ENCODE measurements at regions not wholly inside any gene's neighbourhood (a gene's known extent, or its start where the extent isn't known, plus 50 kb on each side); places are given as distances from the start of the nearest gene placed in this dataset.
"Not testable (repeated sequence)": the region's sequence is repeated elsewhere in the genome, so short reads cannot be mapped to it uniquely, and the experiment has no call there.

DNA sequence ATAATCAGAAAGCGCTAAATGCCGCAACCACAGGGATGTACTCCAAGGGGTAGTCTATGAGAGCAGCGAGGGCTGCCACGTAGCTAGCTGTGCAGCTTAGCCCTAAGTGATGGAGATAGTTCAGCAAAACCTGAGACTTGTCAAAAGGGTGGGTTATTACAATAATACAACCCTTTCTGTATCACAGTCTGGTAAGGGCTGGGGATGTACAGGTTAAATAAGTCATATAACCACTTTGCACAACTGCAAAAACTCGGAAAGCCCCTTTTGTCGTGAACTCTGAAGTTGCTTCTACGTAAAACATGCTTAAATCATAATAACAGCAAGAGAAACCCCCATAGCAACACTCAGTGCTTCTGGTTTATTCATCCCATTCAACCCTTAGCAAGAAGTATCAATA, 598.8 kb downstream of the SUCLG1 start:
- no peak for DNase-seq

DNA sequence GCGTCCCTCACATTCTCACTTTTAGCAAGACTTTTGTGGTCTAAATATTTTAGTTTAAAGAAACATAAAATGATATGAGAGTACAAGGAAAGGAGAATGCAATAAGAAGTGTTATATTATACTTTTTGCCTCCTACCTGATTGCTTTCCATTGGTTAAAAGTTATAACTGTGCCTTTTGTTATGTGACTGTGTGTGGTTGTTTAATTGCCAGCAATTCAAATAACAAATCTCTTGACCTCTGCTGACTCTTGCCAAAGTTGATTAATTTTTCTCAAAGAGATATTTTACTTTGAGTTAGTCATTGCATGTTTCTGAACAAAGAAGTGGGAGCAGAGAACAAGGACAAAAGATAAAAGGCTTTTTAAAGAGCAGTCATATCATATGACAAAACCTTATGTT, 599.5 kb downstream of the SUCLG1 start:
- no peak for DNase-seq

DNA sequence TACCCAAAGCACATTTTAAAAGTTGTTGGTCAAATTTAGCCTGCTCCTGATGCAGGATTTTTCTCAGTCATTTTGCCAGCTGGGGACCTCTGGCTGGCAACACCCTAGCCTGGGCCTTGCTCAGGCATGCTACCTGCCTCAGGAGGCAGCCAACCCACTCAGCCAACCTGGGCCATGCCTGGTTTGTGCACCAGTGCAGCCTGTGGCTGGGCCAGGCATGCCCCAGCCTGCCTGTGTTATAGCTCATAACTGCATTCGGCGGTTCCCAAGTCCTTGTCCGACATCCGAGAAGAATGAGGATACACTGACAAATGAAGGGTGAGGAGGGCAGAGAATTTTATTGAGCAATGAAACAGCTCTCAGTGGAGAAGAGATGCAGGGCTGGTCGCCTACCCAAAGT, 608.0 kb downstream of the SUCLG1 start:
- DNase-seq, result no peak

DNA sequence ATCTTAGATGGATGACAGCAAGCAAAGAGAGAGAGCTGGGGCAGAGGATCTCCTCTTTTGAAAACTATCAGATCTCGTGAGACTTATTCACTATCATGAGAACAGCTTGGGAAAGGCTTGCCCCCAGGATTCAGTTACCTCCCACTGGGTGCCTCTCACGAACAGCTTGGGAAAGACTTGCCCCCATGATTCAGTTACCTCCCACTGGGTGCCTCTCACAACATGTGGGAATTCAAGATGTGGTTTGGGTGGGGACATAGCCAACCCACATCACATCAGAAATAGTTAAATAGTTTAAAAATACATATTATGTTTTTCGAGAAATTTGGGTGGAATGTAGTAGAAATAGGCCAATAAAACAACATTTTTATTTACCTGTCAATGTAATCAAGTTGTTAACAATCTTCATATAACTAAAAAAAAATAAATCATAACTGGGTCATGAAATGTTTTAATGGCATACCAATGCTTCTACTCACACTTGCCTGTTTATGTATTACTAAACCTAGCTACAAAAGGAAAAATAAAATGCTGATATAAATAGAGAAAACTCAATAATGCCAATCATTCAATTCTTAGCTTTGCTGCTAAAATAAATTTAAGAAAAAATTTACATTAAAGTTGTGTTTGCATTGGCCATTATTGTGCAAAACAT, 608.9 kb downstream of the SUCLG1 start:
- DNase-seq, result no peak

DNA sequence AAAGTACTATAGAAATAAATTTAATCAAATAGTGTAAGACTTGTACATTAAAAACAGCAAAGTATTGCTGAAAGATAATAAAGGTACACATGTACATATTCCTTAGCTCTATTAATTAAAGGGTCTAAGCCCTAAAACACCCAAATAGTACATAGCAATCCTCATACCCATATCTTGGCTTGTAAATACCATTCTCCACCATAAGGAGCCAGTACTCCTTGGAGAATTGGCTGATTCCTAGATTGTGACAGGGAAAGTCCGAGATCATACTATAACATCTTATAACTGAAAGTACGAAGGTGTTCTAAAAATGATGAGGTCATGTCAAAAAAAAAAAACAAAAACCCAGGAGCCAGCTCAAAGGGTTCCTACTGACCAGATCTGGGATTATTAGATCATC, 614.6 kb downstream of the SUCLG1 start:
- no peak for DNase-seq

DNA sequence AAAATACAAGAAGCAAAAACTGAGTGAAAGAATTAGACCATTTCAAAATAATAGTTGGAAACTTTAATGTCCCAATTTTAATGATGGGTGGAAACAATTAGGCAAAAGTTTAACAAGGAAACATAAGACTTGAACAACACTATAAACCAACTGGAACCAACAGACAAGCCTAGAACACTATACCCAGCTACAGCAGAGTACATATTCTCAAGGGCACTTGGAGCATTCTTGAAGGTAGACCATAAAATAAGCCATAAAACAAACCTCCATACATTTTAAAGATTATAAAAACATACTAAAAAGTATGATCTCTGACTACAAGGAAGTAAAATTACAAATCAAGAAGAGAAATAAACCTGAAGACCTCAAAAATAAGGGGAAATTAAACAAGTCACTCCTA, 616.7 kb downstream of the SUCLG1 start:
- DNase-seq, result no peak

DNA sequence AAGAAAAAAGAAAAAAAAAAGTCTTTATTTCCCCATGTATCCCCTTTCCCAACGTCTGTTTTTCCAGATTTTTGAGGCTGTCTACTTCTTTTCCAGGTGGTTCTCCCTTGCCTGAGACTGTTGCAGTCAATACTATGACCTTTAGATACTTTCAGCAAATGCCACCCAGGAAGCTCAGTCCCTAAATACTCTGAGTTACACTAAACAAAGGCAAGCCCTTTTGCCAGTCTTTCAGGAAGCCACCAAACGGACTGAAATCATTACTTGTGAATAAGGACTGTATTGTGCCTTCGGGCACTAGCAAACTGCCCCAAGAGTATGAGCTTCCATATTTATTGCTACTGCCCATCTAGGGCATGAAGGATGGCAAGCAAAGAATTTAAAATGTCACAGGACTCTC, 621.3 kb downstream of the SUCLG1 start:
- DNase-seq, result no peak

DNA sequence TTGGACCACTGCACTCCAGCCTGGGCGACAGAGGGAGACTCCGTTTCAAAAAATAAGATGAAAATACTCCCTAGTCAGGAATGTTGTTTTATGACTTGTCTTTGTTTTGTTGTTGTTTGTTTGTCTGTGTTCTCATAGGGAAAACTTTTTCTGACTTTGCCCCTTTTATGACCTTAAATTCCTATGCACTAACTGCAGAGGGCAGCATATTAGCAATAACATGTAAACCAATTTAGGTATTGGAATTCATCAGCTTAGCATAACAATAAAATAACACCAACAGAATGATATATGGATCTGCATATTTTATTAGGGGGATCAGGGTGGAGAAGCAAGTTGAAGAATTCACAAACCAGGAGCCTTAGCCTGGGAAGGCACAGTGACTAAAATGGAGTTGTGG, 631.5 kb downstream of the SUCLG1 start:
- DNase-seq, result no peak

DNA sequence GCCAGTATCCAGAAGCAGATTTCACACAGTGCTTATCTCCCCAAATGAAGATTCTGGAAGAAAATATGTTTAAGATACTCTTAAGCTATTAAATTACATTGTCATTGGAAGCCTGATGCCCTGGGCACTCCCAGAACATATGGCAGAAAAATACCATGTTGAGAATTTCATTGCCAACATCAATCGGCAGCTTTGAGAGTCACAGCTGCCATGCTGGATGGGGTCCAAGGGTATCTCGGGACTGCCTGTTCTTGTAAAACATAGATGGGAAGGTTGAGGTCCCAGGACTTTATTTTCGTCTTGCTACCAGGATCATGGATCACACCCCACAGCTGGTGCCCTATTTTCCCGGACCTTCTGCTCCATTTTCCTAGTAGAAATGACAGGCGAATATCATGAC, 632.5 kb downstream of the SUCLG1 start:
- DNase-seq, result no peak

DNA sequence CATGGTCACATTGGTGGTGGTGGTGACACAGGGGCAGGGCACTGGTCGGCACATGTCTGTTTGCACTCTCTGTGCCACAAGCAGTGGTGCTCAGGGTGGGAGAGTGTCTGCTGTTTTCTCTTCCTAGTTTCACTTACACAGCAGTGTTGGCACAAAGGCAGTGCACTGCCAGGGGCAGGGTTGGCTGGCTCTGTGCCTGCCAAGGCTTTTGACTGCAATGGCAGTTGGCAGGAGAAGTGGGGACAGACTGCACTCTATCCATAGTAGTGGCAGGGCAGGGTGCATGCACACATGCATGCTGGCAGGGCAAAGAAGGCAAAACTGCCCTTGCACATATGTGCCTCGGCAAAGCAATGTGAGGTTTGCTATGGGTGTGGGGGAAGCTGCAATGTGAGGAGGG, 635.9 kb downstream of the SUCLG1 start:
- DNase-seq, result no peak

DNA sequence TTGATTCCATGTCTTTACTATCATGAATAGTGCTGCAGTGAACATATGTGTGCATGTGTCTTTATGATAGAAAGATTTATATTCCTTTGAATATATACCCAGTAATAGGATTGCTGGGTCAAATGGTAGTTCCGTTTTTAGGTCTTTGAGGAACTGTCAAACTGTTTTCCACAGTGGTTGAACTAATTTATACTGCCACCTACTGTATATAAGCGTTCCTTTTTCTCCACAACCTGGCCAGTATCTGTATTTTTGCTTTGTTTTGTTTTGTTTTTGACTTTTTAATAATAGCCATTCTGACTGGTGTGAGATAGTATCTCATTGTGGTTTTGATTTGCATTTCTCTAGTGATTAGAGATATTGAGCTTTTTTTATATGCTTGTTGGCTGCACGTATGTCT, 641.6 kb downstream of the SUCLG1 start:
- no peak for DNase-seq

DNA sequence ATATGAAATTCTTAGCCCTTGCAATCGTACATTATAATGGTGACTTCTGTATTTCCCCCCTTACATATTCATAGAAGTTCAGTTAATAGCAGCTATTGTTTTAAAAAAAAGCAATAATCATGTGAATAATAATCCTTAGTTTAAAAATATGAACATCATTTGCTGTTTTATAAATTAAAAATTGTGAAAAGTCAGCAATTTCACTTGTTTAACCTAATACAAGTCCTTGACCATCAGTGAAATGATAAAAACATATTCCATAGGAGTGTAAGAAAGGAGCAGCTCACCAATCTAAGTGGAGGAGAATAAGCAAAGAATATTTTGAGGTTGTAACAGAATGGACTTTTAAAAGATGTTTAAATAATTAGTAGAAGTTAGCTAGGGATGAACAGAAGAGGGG, 650.2 kb downstream of the SUCLG1 start:
- DNase-seq, result no peak

DNA sequence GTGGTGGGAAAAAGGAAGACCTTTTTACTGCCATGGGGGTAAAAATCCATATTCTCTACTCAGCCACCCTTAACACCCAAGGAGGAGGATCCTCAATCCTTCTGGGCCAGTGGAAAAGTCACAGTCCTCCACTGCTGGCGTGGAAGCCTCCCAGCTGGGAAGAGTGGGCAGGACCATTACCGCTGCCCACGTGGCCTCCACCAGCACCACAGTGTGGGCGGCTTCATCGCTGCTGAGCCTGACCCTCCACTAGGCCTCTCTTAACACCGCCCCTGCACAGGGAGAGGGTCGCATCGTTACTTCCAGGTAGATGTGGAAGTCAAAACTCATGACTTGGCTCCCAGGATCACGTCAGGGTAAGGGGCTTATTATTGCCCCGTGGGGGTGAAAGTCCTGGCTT, 656.5 kb downstream of the SUCLG1 start:
- DNase-seq, result no peak

DNA sequence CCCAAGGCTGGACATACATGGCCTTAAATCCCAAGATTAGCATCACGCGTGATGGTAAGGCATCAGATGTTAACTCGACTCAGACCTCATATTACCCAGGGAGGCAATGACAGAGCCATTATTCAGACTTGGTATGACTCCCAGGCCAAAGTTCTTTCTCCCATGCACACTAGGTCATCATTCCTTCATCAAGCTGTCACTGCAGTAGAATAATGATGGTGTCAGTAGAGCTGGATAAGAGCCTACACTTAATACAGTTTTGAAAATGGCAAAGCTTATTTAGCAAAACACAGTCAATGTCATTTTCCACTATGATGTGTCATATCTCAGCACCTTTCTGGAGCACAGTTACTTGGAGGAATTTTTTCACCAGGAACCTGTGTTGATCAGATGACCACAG, 663.3 kb downstream of the SUCLG1 start:
- DNase-seq, result no peak

DNA sequence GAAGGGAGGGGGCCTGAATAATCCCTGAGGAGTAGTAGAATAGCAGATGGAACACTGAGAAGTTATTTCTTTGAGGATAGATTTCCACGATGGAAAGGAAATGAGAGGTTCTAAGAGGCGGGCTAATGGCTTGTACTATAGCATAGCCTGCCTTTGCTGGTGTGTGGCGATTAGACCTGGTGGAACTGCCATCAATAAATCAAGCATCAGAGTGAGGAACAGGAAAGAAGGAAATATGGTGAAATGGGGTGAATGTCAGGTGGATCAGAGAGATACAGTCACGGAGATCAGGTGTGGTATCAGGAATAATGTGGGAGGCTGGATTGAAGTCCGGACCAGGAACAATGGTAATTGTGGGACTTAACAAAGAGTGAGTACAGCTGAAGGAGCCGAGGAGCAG, 668.6 kb downstream of the SUCLG1 start:
- not testable (repeated sequence) for DNase-seq

DNA sequence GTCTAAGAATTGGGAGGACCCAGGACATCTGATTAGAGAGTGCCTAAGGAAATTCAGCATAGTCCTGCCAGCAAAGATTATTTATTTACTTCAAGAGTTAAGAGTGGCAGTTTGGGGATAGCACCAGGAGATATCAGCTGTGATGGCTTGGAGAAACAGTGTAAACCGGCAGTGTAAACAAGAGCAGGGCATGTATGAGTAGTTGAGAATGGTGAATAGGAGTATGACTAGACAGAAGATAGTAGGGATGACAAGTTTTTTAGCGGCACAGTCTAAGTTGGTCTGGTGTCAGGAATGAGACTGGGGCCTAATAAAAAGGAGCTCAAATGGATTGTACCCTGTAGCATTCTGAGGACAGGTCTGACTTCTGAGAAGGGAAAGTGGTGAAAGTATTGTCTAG, 669.4 kb downstream of the SUCLG1 start:
- not testable (repeated sequence) for DNase-seq

DNA sequence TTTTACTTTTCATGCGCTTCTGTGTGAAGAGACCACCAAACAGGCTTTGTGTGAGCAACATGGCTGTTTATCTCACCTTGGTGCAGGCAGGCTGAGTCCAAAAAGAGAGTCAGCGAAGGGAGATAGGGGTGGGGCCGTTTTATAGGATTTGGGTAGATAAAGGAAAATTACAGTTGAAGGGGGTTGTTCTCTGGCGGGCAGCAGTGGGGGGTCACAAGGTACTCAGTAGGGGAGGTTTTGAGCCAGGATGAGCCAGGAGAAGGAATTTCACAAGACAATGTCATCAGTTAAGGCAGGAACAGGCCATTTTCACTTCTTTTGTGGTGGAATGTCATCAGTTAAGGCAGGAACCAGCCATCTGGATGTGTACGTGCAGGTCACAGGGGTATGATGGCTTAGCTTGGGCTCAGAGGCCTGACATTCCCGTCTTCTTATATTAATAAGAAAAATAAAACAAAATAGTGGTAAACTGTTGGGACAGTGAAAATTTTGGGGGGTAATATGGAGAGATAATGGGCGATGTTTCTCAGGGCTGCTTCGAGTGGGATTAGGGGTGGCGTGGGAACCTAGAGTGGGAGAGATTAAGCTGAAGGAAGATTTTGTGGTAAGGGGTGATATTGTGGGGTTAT, 670.0 kb downstream of the SUCLG1 start:
- not testable (repeated sequence) for DNase-seq

DNA sequence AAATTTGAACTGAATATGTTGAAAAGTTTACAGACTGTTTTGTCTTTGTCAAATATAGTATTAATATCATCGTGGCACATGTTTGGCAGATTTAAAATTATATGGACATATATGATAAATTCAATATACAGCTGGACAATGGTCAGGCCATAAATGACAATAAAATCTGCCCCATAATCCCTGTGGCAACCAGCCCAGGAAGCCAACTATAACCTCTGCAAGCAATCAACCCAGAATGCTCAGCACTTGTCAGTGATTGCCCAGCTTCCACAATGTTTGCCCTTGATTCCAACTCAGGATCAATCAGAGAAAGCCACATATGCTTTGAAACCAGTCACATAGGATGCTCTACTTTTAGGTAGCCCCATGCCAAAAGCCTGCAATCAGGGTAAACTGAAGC, 671.9 kb downstream of the SUCLG1 start:
- DNase-seq, result no peak

DNA sequence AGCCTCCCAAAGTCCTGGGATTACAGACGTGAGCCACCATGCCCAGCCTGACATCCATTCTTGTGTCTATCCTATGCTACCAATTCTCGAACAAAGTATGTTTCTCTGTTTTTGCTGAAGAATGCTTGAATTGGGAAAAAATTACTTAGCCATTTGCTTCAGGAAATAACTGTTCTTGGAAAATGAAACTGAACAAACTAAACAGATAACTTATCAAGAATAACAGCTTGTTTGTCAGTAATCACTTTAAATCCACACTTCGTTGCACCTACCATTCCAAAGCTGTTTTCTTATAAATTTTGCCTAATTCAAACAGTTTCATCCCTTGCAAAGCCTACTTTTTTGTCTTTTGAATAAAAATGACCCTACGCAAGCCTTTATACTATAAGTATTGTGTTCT, 672.9 kb downstream of the SUCLG1 start:
- no peak for DNase-seq

DNA sequence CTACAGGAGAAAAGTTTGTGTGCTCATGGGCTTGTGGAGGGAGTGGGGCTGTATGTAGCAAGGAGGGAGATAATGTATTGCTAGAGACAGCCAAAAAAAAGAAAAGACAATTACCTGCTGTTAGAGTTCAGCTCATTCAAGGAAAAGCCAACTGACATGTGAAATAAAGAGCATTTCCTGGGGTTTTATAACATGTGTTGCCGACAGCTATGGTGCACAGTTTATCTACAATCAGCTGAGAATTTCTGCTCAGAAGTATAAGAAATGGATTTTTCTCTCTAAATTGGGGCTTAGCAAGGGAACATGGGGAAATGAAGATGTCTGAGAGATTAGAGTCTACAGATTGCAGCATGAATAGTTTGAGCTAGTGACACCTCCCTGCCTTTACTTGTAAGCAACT, 674.1 kb downstream of the SUCLG1 start:
- DNase-seq, result no peak

DNA sequence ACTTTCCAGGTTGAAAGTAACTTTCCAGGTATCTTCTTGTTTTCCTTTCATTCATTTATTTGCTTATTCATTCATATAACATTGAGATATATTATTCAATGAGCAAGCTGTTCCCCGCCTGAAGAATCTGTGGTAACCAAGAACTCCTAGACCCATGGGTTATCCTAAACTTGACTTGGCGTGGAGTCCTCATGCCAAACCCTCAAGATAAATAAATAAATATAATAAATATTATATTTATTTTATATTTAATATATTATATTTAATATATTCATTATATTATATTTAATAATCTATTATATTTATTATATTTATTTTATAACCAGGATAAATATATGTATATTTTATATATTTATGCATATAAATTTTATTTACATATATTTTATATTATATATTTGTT, 674.8 kb downstream of the SUCLG1 start:
- DNase-seq, result no peak

DNA sequence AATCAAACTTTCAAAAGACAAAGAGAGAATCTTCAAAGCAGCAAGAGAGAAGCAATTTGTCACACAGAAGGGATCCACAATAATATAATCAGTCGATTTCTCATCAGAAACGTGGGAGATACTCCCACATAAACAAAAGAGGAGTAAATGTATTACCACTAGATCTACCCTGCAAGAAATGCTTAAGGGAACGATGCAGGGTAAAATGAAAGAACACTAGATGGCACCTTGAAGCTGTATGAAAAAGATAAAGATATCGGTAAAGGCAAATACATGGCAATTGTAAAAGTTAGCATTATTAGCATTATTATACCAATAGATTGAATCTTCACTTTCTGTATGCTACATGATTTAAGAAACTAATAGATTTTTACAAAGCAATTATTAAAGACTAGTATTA, 677.0 kb downstream of the SUCLG1 start:
- DNase-seq, result no peak

DNA sequence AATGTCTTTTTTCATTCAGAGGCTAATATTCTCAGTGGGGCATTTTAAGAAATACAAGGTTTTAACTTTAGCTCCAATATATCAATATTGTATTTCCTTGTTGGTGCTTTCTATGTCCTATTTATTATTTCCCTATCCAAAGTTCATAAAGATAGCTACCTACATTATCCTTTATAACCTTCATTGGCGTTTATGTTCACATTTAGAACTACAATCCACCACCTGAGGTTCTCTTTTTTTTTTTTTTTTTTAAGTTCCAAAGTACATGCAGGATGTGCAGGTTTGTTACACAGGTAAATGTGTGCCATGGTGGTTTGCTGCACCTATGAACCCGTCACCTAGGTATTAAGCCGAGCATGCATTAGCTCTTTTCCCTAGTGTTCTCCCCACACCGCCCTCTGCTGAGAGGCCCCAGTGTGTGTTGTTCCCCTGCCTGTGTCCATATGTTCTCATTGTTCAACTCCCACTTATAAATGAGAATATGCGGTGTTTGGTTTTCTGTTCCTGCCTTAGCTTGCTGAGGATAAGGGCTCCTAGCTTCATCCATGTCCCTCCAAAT, 694.6 kb downstream of the SUCLG1 start:
- no peak for DNase-seq

DNA sequence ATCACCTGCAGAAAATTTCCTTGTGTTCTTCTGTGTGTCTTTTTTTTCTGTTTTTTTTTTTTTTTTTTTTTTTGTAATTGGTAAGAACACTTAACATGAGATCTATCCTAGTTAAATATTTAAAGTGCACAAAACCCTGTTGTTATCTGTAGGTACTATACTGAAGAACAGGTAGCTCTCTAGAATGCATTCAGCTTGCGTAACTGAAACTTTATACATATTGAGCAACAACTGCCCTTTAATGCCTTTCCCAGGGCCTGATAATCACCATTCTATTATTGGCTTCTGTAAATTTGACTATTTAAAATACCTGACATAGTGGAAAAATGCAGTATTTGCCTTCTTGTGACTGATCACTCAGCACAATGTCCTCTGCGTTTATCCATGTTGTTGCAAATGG, 701.8 kb downstream of the SUCLG1 start:
- DNase-seq, result no peak

DNA sequence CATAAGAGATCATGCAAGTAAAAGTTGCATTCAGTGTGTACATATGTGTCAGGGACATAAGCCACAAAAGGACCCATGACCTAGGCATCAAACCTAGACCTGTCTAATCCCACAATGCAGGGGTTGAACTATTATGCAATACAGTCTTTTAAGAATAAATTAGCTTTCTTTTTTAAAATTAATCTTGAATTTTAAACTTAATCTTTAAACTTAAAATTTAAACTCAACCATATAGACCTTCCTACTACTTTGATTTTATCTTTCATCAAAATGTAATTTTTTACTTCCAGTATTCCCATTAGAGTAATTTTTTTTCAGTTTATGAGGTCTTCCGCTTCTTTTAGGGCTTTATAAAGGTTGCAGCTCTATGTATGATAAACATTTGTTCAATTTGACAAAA, 702.9 kb downstream of the SUCLG1 start:
- DNase-seq, result no peak

Measured in NCI-H2081 treated with DMSO at 0.1 percent for 48 hours (cell line).